ENCODE measurements at regions not wholly inside any gene's neighbourhood (a gene's known extent, or its start where the extent isn't known, plus 50 kb on each side); places are given as distances from the start of the nearest gene placed in this dataset.

GRCh38 chr21:28437061-28437460 is 555.6 kb downstream of the LTN1 start:
- Histone ChIP-seq H3K9me2 (replicated peaks; ENCODE audit: control insufficient read depth, low read length) (no peaks in the 10 kb centered on the region), H3K27ac (ENCODE audit: low read depth, low read length) (no peak overlapping the region), H3K36me3 (ENCODE audit: control insufficient read depth, low read length) (no peaks in the 10 kb centered on the region), H3K4me1 (ENCODE audit: control insufficient read depth, low read length) (no peaks in the 10 kb centered on the region), H4K20me1 (ENCODE audit: control insufficient read depth, insufficient read depth, low read depth, low read length) (no peaks in the 10 kb centered on the region), H3K27me3 (ENCODE audit: control insufficient read depth, low read length) (no peaks in the 10 kb centered on the region), H3K4me2 (ENCODE audit: low read length) (no peak overlapping the region), H3K9me3 (ENCODE audit: control insufficient read depth, insufficient read depth, low read length) (no peaks in the 10 kb centered on the region), H3K79me2 (ENCODE audit: control insufficient read depth, low read length) (no peaks in the 10 kb centered on the region), H3K4me3 (ENCODE audit: low read length) (no peak overlapping the region), H3F3A (ENCODE audit: control insufficient read depth, insufficient read depth) (no peaks in the 10 kb centered on the region)
- TF ChIP-seq EZH2phosphoT487 (IDR thresholded peaks at IDR 0.05; ENCODE audit: borderline replicate concordance, low read length), result no peak
- no peak for TF ChIP-seq CTCF (IDR thresholded peaks at IDR 0.05; ENCODE audit: low read depth, low read length, poor library complexity, severe bottlenecking)

- no peaks in the 10 kb centered on the region for H3K27me3 ChIP-seq (ENCODE audit: control insufficient read depth, low read length)
- TF ChIP-seq CTCF (IDR thresholded peaks at IDR 0.05; ENCODE audit: low read depth, low read length, poor library complexity, severe bottlenecking) (no peak), EZH2phosphoT487 (IDR thresholded peaks at IDR 0.05; ENCODE audit: borderline replicate concordance, low read length) (no peak)
Measured at GRCh38 chr21:28436286-28436932, 556.3 kb downstream of the LTN1 start.

GRCh38 chr21:28431527-28432200 is 561.0 kb downstream of the LTN1 start:
- Histone ChIP-seq H4K20me1 (ENCODE audit: control insufficient read depth, insufficient read depth, low read depth, low read length) (no peaks in the 10 kb centered on the region), H3K79me2 (ENCODE audit: control insufficient read depth, low read length) (no peaks in the 10 kb centered on the region), H3K4me1 (ENCODE audit: control insufficient read depth, low read length) (no peaks in the 10 kb centered on the region), H3F3A (ENCODE audit: control insufficient read depth, insufficient read depth) (no peaks in the 10 kb centered on the region), H3K27ac (ENCODE audit: low read depth, low read length) (no peak overlapping the region), H3K4me3 (ENCODE audit: low read length) (no peak overlapping the region), H3K27me3 (ENCODE audit: control insufficient read depth, low read length) (no peaks in the 10 kb centered on the region), H3K9me2 (replicated peaks; ENCODE audit: control insufficient read depth, low read length) (no peaks in the 10 kb centered on the region), H3K4me2 (ENCODE audit: low read length) (no peak overlapping the region), H3K9me3 (ENCODE audit: control insufficient read depth, insufficient read depth, low read length) (no peaks in the 10 kb centered on the region; the same call in 1 of the 2 replicates), H3K36me3 (ENCODE audit: control insufficient read depth, low read length) (no peaks in the 10 kb centered on the region)
- TF ChIP-seq CTCF (IDR thresholded peaks at IDR 0.05; ENCODE audit: low read depth, low read length, poor library complexity, severe bottlenecking), result no peak
- no peak for TF ChIP-seq EZH2phosphoT487 (IDR thresholded peaks at IDR 0.05; ENCODE audit: borderline replicate concordance, low read length)

More at GRCh38 chr21:28436286-28436932, 556.3 kb downstream of the LTN1 start:
- no peaks in the 10 kb centered on the region for H3F3A ChIP-seq (ENCODE audit: control insufficient read depth, insufficient read depth)
- no peaks in the 10 kb centered on the region for H3K9me2 ChIP-seq (replicated peaks; ENCODE audit: control insufficient read depth, low read length)
- no peak overlapping the region for H3K27ac ChIP-seq (ENCODE audit: low read depth, low read length)
- H3K36me3 ChIP-seq (ENCODE audit: control insufficient read depth, low read length), result no peaks in the 10 kb centered on the region
- no peak overlapping the region for H3K4me3 ChIP-seq (ENCODE audit: low read length)
- no peaks in the 10 kb centered on the region for H3K9me3 ChIP-seq (ENCODE audit: control insufficient read depth, insufficient read depth, low read length)
- no peaks in the 10 kb centered on the region for H3K79me2 ChIP-seq (ENCODE audit: control insufficient read depth, low read length)
- no peak overlapping the region for H3K4me2 ChIP-seq (ENCODE audit: low read length)
- H3K4me1 ChIP-seq (ENCODE audit: control insufficient read depth, low read length), result no peaks in the 10 kb centered on the region
- no peaks in the 10 kb centered on the region for H4K20me1 ChIP-seq (ENCODE audit: control insufficient read depth, insufficient read depth, low read depth, low read length)
